ENCODE measurements at regions not wholly inside any gene's neighbourhood (a gene's known extent, or its start where the extent isn't known, plus 50 kb on each side); places are given as distances from the start of the nearest gene placed in this dataset.

DNA sequence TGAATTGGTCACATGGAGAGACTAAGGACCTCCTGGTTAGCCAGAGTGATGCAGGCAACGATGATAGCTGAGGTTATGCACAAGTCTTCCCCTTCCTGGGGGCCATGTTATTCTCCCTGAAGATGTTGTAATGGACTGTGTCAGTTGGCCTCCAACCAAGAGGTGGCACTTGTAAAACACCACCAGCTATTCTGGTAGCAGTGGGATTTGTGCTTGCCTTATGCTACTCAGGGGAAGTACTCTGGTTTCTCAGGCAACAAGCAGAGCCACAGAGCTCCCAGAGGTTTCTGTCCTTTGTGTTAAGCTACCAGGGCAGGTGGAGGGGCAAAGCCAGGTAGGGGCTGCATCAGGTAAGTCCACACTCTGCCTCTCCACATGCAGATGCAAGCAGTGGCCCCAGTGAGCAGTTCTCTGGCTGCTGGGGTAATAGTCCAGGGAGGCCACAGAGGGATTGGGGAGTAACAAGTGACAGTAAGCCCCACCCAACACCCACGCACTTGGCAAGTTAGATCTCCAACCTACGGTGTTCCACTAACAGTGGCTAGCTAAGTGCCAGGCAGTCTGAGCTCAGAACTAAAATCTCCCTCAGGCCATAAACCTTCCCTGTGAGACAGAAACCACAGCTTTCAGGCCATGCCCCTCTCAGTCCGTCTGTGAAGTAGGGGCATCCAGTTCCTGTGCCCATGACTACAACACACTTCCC, 99.7 kb downstream of the RND3 start:
- Histone ChIP-seq H3T11ph (ENCODE audit: low read length) (no peak overlapping the region), H4K8ac (replicated peaks; ENCODE audit: insufficient read length, low read depth, low read length) (no peak overlapping the region), H3K4me2 (ENCODE audit: insufficient read depth, insufficient read length, low read length) (no peak overlapping the region), H3K56ac (ENCODE audit: insufficient read length, low read depth, low read length) (no peak overlapping the region), H2BK12ac (ENCODE audit: insufficient read length, low read depth, low read length) (no peak overlapping the region), H3K9me3 (ENCODE audit: control insufficient read depth, low read depth, low read length) (no peaks in the 10 kb centered on the region), H3K4me1 (ENCODE audit: insufficient read depth, low read length) (no peaks in the 10 kb centered on the region), H3K79me1 (ENCODE audit: insufficient read depth, low read depth, low read length, poor library complexity, severe bottlenecking) (no peaks in the 10 kb centered on the region), H4K91ac (ENCODE audit: insufficient read length, low read depth, low read length) (no peak overlapping the region), H2AK5ac (ENCODE audit: insufficient read length, low read length) (no peak overlapping the region), H4K20me1 (ENCODE audit: control insufficient read depth, insufficient read depth, insufficient read length) (no peaks in the 10 kb centered on the region), H2BK15ac (ENCODE audit: low read depth, low read length) (no peak overlapping the region), H3K9ac (ENCODE audit: extremely low read depth, insufficient read length, low read length) (no peak overlapping the region), H3K27ac (ENCODE audit: insufficient read length, low read depth, low read length) (no peak overlapping the region), H2BK120ac (ENCODE audit: low read depth, low read length, poor library complexity, severe bottlenecking) (no peak overlapping the region), H3K23ac (ENCODE audit: insufficient read length, low read depth, low read length) (no peak overlapping the region), H3K79me2 (ENCODE audit: insufficient read depth, low read length) (no peaks in the 10 kb centered on the region), H2BK20ac (ENCODE audit: low read depth, low read length, poor library complexity, severe bottlenecking) (no peak overlapping the region), H2BK5ac (ENCODE audit: insufficient read length, low read length) (no peak overlapping the region), H3K27me3 (ENCODE audit: insufficient read depth, low read length) (no peaks in the 10 kb centered on the region), H4K5ac (ENCODE audit: insufficient read length, low read depth, low read length) (no peak overlapping the region), H3K4ac (ENCODE audit: low read depth, low read length) (no peak overlapping the region), H3K14ac (ENCODE audit: insufficient read depth, low read length) (no peak overlapping the region), H3K18ac (ENCODE audit: insufficient read length, low read depth, low read length) (no peak overlapping the region), H2AFZ (ENCODE audit: low read length) (no peak overlapping the region), H3K23me2 (ENCODE audit: insufficient read length, low read depth, low read length, poor library complexity, severe bottlenecking) (no peaks in the 10 kb centered on the region)
- H3K27ac Mint-ChIP-seq = 0 out of 7 replicates have a peak overlapping the region, but pooled peaks of 1 of the 3 experiments have one; percentile 70
- WGBS (ENCODE audit: extremely low coverage, insufficient read length, low lambda C conversion rate) = no CpG with 5 or more reads among the region's 4 CpGs
- H3K4me1 Mint-ChIP-seq = peaks cover 0 to 7% of the 10 kb centered on the region in 2 experiments; a peak in 1 of 4 replicates
- no peaks in the 10 kb centered on the region for H3K27me3 Mint-ChIP-seq (ENCODE audit: low read depth)
- H3K4me3 Mint-ChIP-seq = no peak overlapping the region
- TF ChIP-seq, protein P1, sequence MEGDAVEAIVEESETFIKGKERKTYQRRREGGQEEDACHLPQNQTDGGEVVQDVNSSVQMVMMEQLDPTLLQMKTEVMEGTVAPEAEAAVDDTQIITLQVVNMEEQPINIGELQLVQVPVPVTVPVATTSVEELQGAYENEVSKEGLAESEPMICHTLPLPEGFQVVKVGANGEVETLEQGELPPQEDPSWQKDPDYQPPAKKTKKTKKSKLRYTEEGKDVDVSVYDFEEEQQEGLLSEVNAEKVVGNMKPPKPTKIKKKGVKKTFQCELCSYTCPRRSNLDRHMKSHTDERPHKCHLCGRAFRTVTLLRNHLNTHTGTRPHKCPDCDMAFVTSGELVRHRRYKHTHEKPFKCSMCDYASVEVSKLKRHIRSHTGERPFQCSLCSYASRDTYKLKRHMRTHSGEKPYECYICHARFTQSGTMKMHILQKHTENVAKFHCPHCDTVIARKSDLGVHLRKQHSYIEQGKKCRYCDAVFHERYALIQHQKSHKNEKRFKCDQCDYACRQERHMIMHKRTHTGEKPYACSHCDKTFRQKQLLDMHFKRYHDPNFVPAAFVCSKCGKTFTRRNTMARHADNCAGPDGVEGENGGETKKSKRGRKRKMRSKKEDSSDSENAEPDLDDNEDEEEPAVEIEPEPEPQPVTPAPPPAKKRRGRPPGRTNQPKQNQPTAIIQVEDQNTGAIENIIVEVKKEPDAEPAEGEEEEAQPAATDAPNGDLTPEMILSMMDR (conservative IDR thresholded peaks at IDR 0.05) = no peak
- no peak for DNase-seq
- H3K9me3 Mint-ChIP-seq = peaks cover 23 to 32% of the 10 kb centered on the region in 2 experiments
- H3K36me3 Mint-ChIP-seq (ENCODE audit: insufficient read depth in 1 of 3, low read depth in 3 of 3) = peaks cover 4 to 30% (median 8%) of the 10 kb centered on the region in 3 experiments; a peak in 6 of 7 replicates
